ENCODE measurements at regions not wholly inside any gene's neighbourhood (a gene's known extent, or its start where the extent isn't known, plus 50 kb on each side); places are given as distances from the start of the nearest gene placed in this dataset.

DNA sequence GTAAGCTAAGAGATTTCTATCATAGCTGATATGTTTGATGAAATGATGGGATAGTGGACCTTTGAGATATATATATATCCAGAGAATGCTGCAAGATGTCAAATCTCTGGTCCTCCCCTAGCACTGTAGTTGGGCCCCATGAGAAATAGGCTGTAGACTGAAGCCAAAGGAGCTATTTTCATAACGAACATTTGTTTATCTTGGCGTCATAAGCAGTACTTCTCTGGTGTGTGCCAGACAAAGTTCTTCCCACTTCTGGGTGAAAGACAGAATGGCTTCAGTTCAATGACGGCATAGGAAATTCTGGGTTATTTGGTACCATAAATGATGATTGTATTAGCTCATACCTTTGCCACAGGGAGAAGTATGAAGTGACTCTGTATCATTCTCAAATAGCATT is 534.3 kb downstream of the SOX5 start:
- Histone ChIP-seq H3K4me2 (ENCODE audit: low read depth, low read length, poor library complexity, severe bottlenecking) (no peak overlapping the region), H4K20me1 (ENCODE audit: low read depth, low read length) (no peaks in the 10 kb centered on the region), H3F3A (ENCODE audit: insufficient read depth) (no peaks in the 10 kb centered on the region), H2AFZ (ENCODE audit: low read depth, low read length, severe bottlenecking) (no peak overlapping the region), H3K9ac (ENCODE audit: low read length) (no peak overlapping the region), H3K36me3 (ENCODE audit: low read length) (no peaks in the 10 kb centered on the region), H3K4me3 (ENCODE audit: insufficient read depth, low read length, poor library complexity, severe bottlenecking) (no peak overlapping the region), H3K27me3 (ENCODE audit: low read length) (no peaks in the 10 kb centered on the region), H3K9me2 (replicated peaks; ENCODE audit: insufficient read depth, low read length) (no peaks in the 10 kb centered on the region), H3K9me3 (ENCODE audit: insufficient read depth, low read length) (no peaks in the 10 kb centered on the region), H3K27ac (ENCODE audit: low read depth, low read length) (no peak overlapping the region), H3K79me2 (ENCODE audit: insufficient read depth, low read length) (no peaks in the 10 kb centered on the region)
- TF ChIP-seq, protein P1, sequence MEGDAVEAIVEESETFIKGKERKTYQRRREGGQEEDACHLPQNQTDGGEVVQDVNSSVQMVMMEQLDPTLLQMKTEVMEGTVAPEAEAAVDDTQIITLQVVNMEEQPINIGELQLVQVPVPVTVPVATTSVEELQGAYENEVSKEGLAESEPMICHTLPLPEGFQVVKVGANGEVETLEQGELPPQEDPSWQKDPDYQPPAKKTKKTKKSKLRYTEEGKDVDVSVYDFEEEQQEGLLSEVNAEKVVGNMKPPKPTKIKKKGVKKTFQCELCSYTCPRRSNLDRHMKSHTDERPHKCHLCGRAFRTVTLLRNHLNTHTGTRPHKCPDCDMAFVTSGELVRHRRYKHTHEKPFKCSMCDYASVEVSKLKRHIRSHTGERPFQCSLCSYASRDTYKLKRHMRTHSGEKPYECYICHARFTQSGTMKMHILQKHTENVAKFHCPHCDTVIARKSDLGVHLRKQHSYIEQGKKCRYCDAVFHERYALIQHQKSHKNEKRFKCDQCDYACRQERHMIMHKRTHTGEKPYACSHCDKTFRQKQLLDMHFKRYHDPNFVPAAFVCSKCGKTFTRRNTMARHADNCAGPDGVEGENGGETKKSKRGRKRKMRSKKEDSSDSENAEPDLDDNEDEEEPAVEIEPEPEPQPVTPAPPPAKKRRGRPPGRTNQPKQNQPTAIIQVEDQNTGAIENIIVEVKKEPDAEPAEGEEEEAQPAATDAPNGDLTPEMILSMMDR (IDR thresholded peaks at IDR 0.05; ENCODE audit: insufficient read depth, low read length, poor library complexity, severe bottlenecking), result no peak
- TF ChIP-seq EZH2phosphoT487 (conservative IDR thresholded peaks at IDR 0.05; ENCODE audit: low read length), result no peak

DNA sequence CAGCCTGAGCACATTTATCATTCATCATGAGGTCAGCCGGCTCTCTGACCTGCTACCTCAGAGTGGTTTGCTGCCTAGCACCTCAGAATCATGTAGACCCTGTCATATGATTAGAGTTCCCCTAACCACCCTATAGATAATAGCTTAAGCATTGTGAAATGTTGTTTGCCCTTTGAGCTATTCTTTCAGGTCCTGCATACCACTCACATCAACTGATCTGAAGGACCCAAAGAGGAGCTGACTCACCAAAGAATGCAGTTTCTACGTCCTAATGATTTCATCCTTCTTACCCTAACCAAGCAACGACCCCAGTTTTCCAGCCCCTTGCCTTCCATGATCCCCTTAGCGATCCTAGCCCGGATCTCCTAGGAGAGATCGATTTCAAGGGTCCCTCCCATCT is 527.9 kb downstream of the SOX5 start:
- Histone ChIP-seq H3K9ac (ENCODE audit: low read length) (no peak overlapping the region), H3K9me3 (ENCODE audit: insufficient read depth, low read length) (no peaks in the 10 kb centered on the region), H3K27me3 (ENCODE audit: low read length) (no peaks in the 10 kb centered on the region), H3K4me3 (ENCODE audit: insufficient read depth, low read length, poor library complexity, severe bottlenecking) (no peak overlapping the region), H3K36me3 (ENCODE audit: low read length) (no peaks in the 10 kb centered on the region), H3K27ac (ENCODE audit: low read depth, low read length) (no peak overlapping the region), H3K9me2 (replicated peaks; ENCODE audit: insufficient read depth, low read length) (no peaks in the 10 kb centered on the region), H4K20me1 (ENCODE audit: low read depth, low read length) (no peaks in the 10 kb centered on the region), H3K79me2 (ENCODE audit: insufficient read depth, low read length) (no peaks in the 10 kb centered on the region), H2AFZ (ENCODE audit: low read depth, low read length, severe bottlenecking) (no peak overlapping the region), H3K4me2 (ENCODE audit: low read depth, low read length, poor library complexity, severe bottlenecking) (no peak overlapping the region), H3F3A (ENCODE audit: insufficient read depth) (no peaks in the 10 kb centered on the region)
- no peak for TF ChIP-seq EZH2phosphoT487 (conservative IDR thresholded peaks at IDR 0.05; ENCODE audit: low read length)
- TF ChIP-seq, protein P1 (IDR thresholded peaks at IDR 0.05; ENCODE audit: insufficient read depth, low read length, poor library complexity, severe bottlenecking), result no peak

GRCh38 chr12:23423097-23423687 is 526.3 kb downstream of the SOX5 start:
- H3K36me3 ChIP-seq (ENCODE audit: low read length), result no peaks in the 10 kb centered on the region
- H3K9me2 ChIP-seq (replicated peaks; ENCODE audit: insufficient read depth, low read length), result no peaks in the 10 kb centered on the region
- no peaks in the 10 kb centered on the region for H3K9me3 ChIP-seq (ENCODE audit: insufficient read depth, low read length)
- no peaks in the 10 kb centered on the region for H3K79me2 ChIP-seq (ENCODE audit: insufficient read depth, low read length)
- H2AFZ ChIP-seq (ENCODE audit: low read depth, low read length, severe bottlenecking), result no peak overlapping the region
- H4K20me1 ChIP-seq (ENCODE audit: low read depth, low read length), result no peaks in the 10 kb centered on the region
- H3K9ac ChIP-seq (ENCODE audit: low read length), result no peak overlapping the region
- H3K4me2 ChIP-seq (ENCODE audit: low read depth, low read length, poor library complexity, severe bottlenecking), result no peak overlapping the region
- TF ChIP-seq, protein P1 (IDR thresholded peaks at IDR 0.05; ENCODE audit: insufficient read depth, low read length, poor library complexity, severe bottlenecking), result no peak
- no peak for TF ChIP-seq EZH2phosphoT487 (conservative IDR thresholded peaks at IDR 0.05; ENCODE audit: low read length)
- no peaks in the 10 kb centered on the region for H3F3A ChIP-seq (ENCODE audit: insufficient read depth)
- no peaks in the 10 kb centered on the region for H3K27me3 ChIP-seq (ENCODE audit: low read length)
- no peak overlapping the region for H3K27ac ChIP-seq (ENCODE audit: low read depth, low read length)
- no peak overlapping the region for H3K4me3 ChIP-seq (ENCODE audit: insufficient read depth, low read length, poor library complexity, severe bottlenecking)
